ENCODE measurements at regions not wholly inside any gene's neighbourhood (a gene's known extent, or its start where the extent isn't known, plus 50 kb on each side); places are given as distances from the start of the nearest gene placed in this dataset.

DNA sequence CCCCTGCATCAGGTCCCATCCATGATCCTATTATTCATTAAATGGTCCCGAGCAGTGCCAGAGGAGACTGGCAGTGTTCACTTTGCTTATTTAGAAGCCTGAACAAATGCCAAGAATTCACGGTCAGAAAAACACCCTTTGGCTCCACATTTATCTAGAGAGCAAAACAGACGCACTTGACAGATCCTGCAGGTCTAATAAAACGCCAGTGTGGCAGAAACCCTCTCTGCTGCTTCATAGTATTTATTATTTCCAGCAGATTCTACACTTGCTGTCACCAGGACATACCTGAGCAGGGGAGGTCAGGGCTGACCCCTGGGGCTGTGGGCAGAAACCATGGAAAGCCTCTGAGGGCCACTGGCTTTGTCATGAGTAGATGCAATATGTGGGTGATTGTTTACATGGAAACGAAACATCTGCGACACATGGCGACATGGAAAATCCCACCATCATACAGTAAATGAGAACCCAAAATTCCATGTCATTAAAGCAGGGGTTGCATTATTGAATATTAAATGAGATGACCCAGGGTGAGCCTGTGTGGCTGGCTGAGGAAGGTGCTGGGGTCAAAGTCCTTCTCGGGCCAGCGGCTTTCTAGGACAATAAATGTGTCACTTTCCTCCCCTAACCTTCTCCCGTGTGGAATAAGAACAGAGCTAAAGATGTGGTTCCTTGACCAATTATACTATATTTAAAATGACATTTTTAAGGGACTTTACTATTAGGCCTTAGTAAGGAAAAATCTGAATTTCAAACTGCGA lies 205.9 kb upstream of the SVIL start:
- Histone ChIP-seq H3K4me1 (ENCODE audit: control insufficient read depth in 2 of 2, insufficient read depth in 2 of 2, low read length in 2 of 2) (no peaks in the 10 kb centered on the region), H3K79me2 (ENCODE audit: control insufficient read depth, insufficient read depth, low read length) (no peaks in the 10 kb centered on the region), H3K9me3 (ENCODE audit: control extremely low read depth in 1 of 3, control insufficient read depth in 2 of 3, insufficient read depth in 1 of 3, low read length in 2 of 3) (peaks cover 0 to 7% (median 0%) of the 10 kb centered on the region in 3 donors), H3K4me2 (replicated peaks; ENCODE audit: low read depth, low read length, poor library complexity, severe bottlenecking) (no peak overlapping the region), H4K20me1 (ENCODE audit: control insufficient read depth, insufficient read depth, low read length, poor library complexity, severe bottlenecking) (no peaks in the 10 kb centered on the region), H3K27me3 (replicated peaks in 1 of 4; ENCODE audit: control extremely low read depth in 1 of 4, control insufficient read depth in 3 of 4, insufficient read depth in 4 of 4, low read length in 3 of 4) (no peaks in the 10 kb centered on the region), H2AFZ (ENCODE audit: insufficient read depth, low read depth, low read length, poor library complexity, severe bottlenecking) (no peak overlapping the region), H3K9ac (ENCODE audit: low read length) (no peak overlapping the region), H3K4me3 (ENCODE audit: control extremely low read depth in 1 of 5, extremely low read depth in 1 of 5, insufficient read depth in 1 of 5, low read depth in 2 of 5, low read length in 4 of 5) (no peak overlapping the region), H3K36me3 (replicated peaks in 1 of 2; ENCODE audit: control extremely low read depth in 1 of 2, control insufficient read depth in 1 of 2, extremely low read depth in 1 of 2, insufficient read depth in 2 of 2, low read length in 1 of 2) (no peaks in the 10 kb centered on the region), H3K27ac (ENCODE audit: low read length in 2 of 2) (no peak overlapping the region)
- no peaks in the 10 kb centered on the region for H3K9me3 Mint-ChIP-seq (ENCODE audit: insufficient read depth)
- POLR2A ChIA-PET, result no interaction called here
- CTCF ChIA-PET, result no interaction called here
- H3K27ac Mint-ChIP-seq, result no peak overlapping the region
- intact Hi-C loops (cut with micrococcal nuclease), result no loop called here
- no peaks in the 10 kb centered on the region for H3K4me1 Mint-ChIP-seq
- ATAC-seq (ENCODE audit: low read depth), result no peak
- no peaks in the 10 kb centered on the region for H3K27me3 Mint-ChIP-seq
- 71% methylated on average over 2 of the region's 11 CpGs for WGBS (ENCODE audit: insufficient coverage)
- TF ChIP-seq EZH2 (IDR thresholded peaks at IDR 0.05; ENCODE audit: borderline replicate concordance, insufficient read depth, low read depth, low read length, poor library complexity, severe bottlenecking), result no peak
- TF ChIP-seq CTCF (IDR thresholded peaks at IDR 0.05), result no peak
- H3K4me3 Mint-ChIP-seq, result no peak overlapping the region
- DNase-seq, result no peak

DNA sequence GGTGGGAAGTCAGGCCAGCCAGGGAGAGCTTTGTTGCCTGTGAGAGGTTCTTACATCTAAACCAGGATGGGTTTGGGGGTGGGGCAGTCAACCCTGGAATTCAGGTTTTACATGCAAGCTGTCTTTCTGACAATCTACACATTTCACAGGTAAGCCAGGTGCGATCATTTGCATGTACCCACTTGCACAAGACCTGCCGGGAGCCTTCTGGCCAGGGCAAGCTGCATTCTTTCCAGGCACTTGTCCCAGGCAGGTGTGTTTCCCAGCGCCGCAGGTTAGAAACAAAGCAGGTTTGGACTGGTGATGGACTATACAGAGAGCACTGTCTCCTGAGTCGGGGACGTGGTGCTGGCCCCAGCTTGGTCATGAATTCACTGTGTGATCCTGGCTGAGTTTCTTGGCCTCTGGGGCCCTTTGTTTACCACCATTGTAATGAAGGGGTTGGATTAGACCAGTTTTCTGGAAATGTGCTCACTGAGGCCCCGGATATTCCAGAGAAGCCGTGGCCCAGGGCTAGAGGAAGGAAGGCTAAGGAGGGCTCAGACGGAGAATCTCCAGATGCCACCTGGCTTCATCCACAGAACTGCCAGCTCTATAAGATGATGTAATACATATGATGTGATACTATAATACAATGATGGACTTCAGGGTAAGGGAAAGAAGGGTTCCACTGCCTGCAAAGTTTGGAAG lies 205.2 kb upstream of the SVIL start:
- H3K27me3 ChIP-seq (replicated peaks in 1 of 4; ENCODE audit: control extremely low read depth in 1 of 4, control insufficient read depth in 3 of 4, insufficient read depth in 4 of 4, low read length in 3 of 4), result no peaks in the 10 kb centered on the region
- H3K4me1 Mint-ChIP-seq, result no peaks in the 10 kb centered on the region
- H3K27ac Mint-ChIP-seq, result no peak overlapping the region
- 95% methylated on average over 7 of the region's 9 CpGs for WGBS (ENCODE audit: insufficient coverage)
- no peaks in the 10 kb centered on the region for H3K79me2 ChIP-seq (ENCODE audit: control insufficient read depth, insufficient read depth, low read length)
- H3K36me3 ChIP-seq (replicated peaks in 1 of 2; ENCODE audit: control extremely low read depth in 1 of 2, control insufficient read depth in 1 of 2, extremely low read depth in 1 of 2, insufficient read depth in 2 of 2, low read length in 1 of 2), result no peaks in the 10 kb centered on the region
- no peak overlapping the region for H2AFZ ChIP-seq (ENCODE audit: insufficient read depth, low read depth, low read length, poor library complexity, severe bottlenecking)
- no peak overlapping the region for H3K9ac ChIP-seq (ENCODE audit: low read length)
- TF ChIP-seq EZH2 (IDR thresholded peaks at IDR 0.05; ENCODE audit: borderline replicate concordance, insufficient read depth, low read depth, low read length, poor library complexity, severe bottlenecking), result no peak
- TF ChIP-seq CTCF (IDR thresholded peaks at IDR 0.05), result no peak
- H3K4me2 ChIP-seq (replicated peaks; ENCODE audit: low read depth, low read length, poor library complexity, severe bottlenecking), result no peak overlapping the region
- H3K9me3 ChIP-seq (ENCODE audit: control extremely low read depth in 1 of 3, control insufficient read depth in 2 of 3, insufficient read depth in 1 of 3, low read length in 2 of 3), result peaks cover 0 to 7% (median 0%) of the 10 kb centered on the region in 3 donors
- H3K27ac ChIP-seq (ENCODE audit: low read length in 2 of 2), result no peak overlapping the region
- H4K20me1 ChIP-seq (ENCODE audit: control insufficient read depth, insufficient read depth, low read length, poor library complexity, severe bottlenecking), result no peaks in the 10 kb centered on the region
- CTCF ChIA-PET, result no interaction called here
- POLR2A ChIA-PET, result no interaction called here
- intact Hi-C loops (cut with micrococcal nuclease), result no loop called here
- ATAC-seq (ENCODE audit: low read depth), result no peak
- no peaks in the 10 kb centered on the region for H3K27me3 Mint-ChIP-seq
- no peaks in the 10 kb centered on the region for H3K9me3 Mint-ChIP-seq (ENCODE audit: insufficient read depth)
- H3K4me1 ChIP-seq (ENCODE audit: control insufficient read depth in 2 of 2, insufficient read depth in 2 of 2, low read length in 2 of 2), result no peaks in the 10 kb centered on the region
- H3K4me3 Mint-ChIP-seq, result no peak overlapping the region
- DNase-seq, result no peak
- H3K4me3 ChIP-seq (ENCODE audit: control extremely low read depth in 1 of 5, extremely low read depth in 1 of 5, insufficient read depth in 1 of 5, low read depth in 2 of 5, low read length in 4 of 5), result no peak overlapping the region

Data from B cell (primary cell).